OCI-LY7 (cell line): ENCODE measurements at regions not wholly inside any gene's neighbourhood (a gene's known extent, or its start where the extent isn't known, plus 50 kb on each side); places are given as distances from the start of the nearest gene placed in this dataset.

Source experiments
- BruUV-seq: library from RNA; stranded (reverse); fragments of 400-500 nt; replicated peaks from 2 replicates; lab custom pipeline; 2021; lab: Mats Ljungman, UMichigan
- CTCF ChIA-PET: fragments of 300-600 bp; sonication (Branson Sonifier 250); formaldehyde crosslinking; loops from one replicate; lab custom pipeline; 2022; ENCODE audit warnings: antibody characterized with exemption; ENCODE audit not compliant: unreplicated experiment; lab: Charles Lee
- POLR2A ChIA-PET: fragments of 300-600 bp; sonication (Branson Sonifier 250); formaldehyde crosslinking; loops from one replicate; lab custom pipeline; 2022; ENCODE audit warnings: antibody characterized with exemption; lab: Charles Lee
- DNase-seq: peaks from one replicate; pipeline ENCODE4 v3.0.0-alpha.2; 2015; ENCODE audit warnings: low spot score
- H2AFZ ChIP-seq: fragments of 200-600 bp; sonication (generic), shearing (Covaris generic); 2 replicates; pipeline ENCODE4 v1.6.1; 2014; ENCODE audit warnings: mild to moderate bottlenecking, antibody characterized with exemption, low read length, moderate library complexity
- H3K27ac ChIP-seq: fragments of 200-600 bp; sonication (generic); 2 replicates; pipeline ENCODE4 v1.5.1; 2014; ENCODE audit warnings: mixed run types, low read depth, mild to moderate bottlenecking, moderate library complexity, low read length, inconsistent platforms; ENCODE audit not compliant: poor library complexity, severe bottlenecking
- H3K36me3 ChIP-seq: fragments of 200-600 bp; sonication (generic); 2 replicates; pipeline ENCODE4 v1.6.1; 2014; ENCODE audit warnings: mild to moderate bottlenecking, antibody characterized with exemption, low read length, moderate library complexity, mixed read lengths; ENCODE audit not compliant: insufficient read depth
- H3K4me1 ChIP-seq: fragments of 200-600 bp; sonication (generic); 2 replicates; pipeline ENCODE4 v1.5.1; 2014; ENCODE audit warnings: mild to moderate bottlenecking, low read length; ENCODE audit not compliant: insufficient read depth, poor library complexity, severe bottlenecking
- H3K4me2 ChIP-seq: fragments of 200-600 bp; sonication (generic); 2 replicates; pipeline ENCODE4 v1.6.1; 2014; ENCODE audit warnings: mild to moderate bottlenecking, low read length
- H3K4me3 ChIP-seq: fragments of 200-600 bp; sonication (generic); 2 replicates; pipeline ENCODE4 v1.5.1; 2014; ENCODE audit warnings: mild to moderate bottlenecking, low read depth, low read length; ENCODE audit not compliant: poor library complexity, severe bottlenecking
- H3K79me2 ChIP-seq: fragments of 200-600 bp; sonication (generic); 2 replicates; pipeline ENCODE4 v1.6.1; 2016; ENCODE audit warnings: low read depth, mild to moderate bottlenecking, low read length, moderate library complexity, mixed read lengths; ENCODE audit not compliant: insufficient read depth
- H3K9me2 ChIP-seq: fragments of 200-600 bp; sonication (generic); 2 replicates; pipeline ENCODE4 v1.6.1; 2016; ENCODE audit warnings: mild to moderate bottlenecking, low read length, mixed read lengths; ENCODE audit not compliant: insufficient read depth
- H3K9me3 ChIP-seq: fragments of 200-600 bp; sonication (generic); 2 replicates; pipeline ENCODE4 v1.6.1; 2014; ENCODE audit warnings: mild to moderate bottlenecking, mixed run types, low read length, mixed read lengths
- H4K20me1 ChIP-seq: fragments of 200-600 bp; sonication (generic); 2 replicates; pipeline ENCODE4 v1.6.1; 2014; ENCODE audit warnings: mild to moderate bottlenecking, antibody characterized with exemption, low read length, moderate library complexity, mixed read lengths; ENCODE audit not compliant: insufficient read depth
- CTCF ChIP-seq: fragments of 200-600 bp; sonication (generic); conservative IDR thresholded peaks from 2 replicates; pipeline ENCODE4 v1.5.1; 2014; ENCODE audit warnings: mild to moderate bottlenecking, antibody characterized with exemption, low read length, moderate library complexity, mixed read lengths
- EZH2phosphoT487 ChIP-seq: fragments of 200-600 bp; sonication (generic); IDR thresholded peaks from 2 replicates; pipeline ENCODE4 v1.6.1; 2018; ENCODE audit warnings: low read depth, borderline replicate concordance, mild to moderate bottlenecking, mixed run types, antibody characterized with exemption, low read length, moderate library complexity, mixed read lengths
- intact Hi-C: fragments of 100-400 bp; cut with micrococcal nuclease; formaldehyde crosslinking; loops from one replicate; pipeline ENCODE4 v1.10.0; 2022; ENCODE audit not compliant: unreplicated experiment

GRCh38 chr16:79871906-79872305 is 271.4 kb upstream of the MAF start:
- H3K27ac ChIP-seq, result no peak overlapping the region
- ChIA-PET POLR2A (no interaction called here), CTCF (no interaction called here)
- no peaks in the 10 kb centered on the region for H4K20me1 ChIP-seq
- H2AFZ ChIP-seq, result no peak overlapping the region
- H3K4me1 ChIP-seq, result no peaks in the 10 kb centered on the region
- BruUV-seq, result no TSS peak
- intact Hi-C loops, result no loop called here
- no peak for DNase-seq
- no peak overlapping the region for H3K4me3 ChIP-seq
- H3K9me2 ChIP-seq, result no peaks in the 10 kb centered on the region
- no peaks in the 10 kb centered on the region for H3K79me2 ChIP-seq
- H3K4me2 ChIP-seq, result no peak overlapping the region
- TF ChIP-seq CTCF, result no peak
- no peak for TF ChIP-seq EZH2phosphoT487
- H3K36me3 ChIP-seq, result no peaks in the 10 kb centered on the region
- H3K9me3 ChIP-seq, result no peaks in the 10 kb centered on the region

GRCh38 chr16:79870016-79870886 is 269.7 kb upstream of the MAF start:
- CTCF ChIA-PET, result no interaction called here
- BruUV-seq, result no TSS peak

More at GRCh38 chr16:79870016-79870886, 269.7 kb upstream of the MAF start:
- DNase-seq, result no peak
- no peaks in the 10 kb centered on the region for H3K9me3 ChIP-seq
- H3K36me3 ChIP-seq, result no peaks in the 10 kb centered on the region
- H4K20me1 ChIP-seq, result no peaks in the 10 kb centered on the region
- H3K4me2 ChIP-seq, result no peak overlapping the region
- H3K27ac ChIP-seq, result no peak overlapping the region
- TF ChIP-seq EZH2phosphoT487, result no peak
- no peak for TF ChIP-seq CTCF
- H3K4me1 ChIP-seq, result no peaks in the 10 kb centered on the region
- H2AFZ ChIP-seq, result no peak overlapping the region
- H3K4me3 ChIP-seq, result no peak overlapping the region
- H3K79me2 ChIP-seq, result no peaks in the 10 kb centered on the region
- POLR2A ChIA-PET, result no interaction called here
- intact Hi-C loops, result no loop called here
- H3K9me2 ChIP-seq, result no peaks in the 10 kb centered on the region
